ENCODE measurements at regions not wholly inside any gene's neighbourhood (a gene's known extent, or its start where the extent isn't known, plus 50 kb on each side); places are given as distances from the start of the nearest gene placed in this dataset.

GRCh38 chr5:114700823-114701222 lies 339.0 kb downstream of the KCNN2 start:
- Histone ChIP-seq H4K20me1 (replicated peaks in 1 of 2; ENCODE audit: control insufficient read depth in 1 of 2, insufficient read depth in 2 of 2, low read length in 2 of 2) (no peaks in the 10 kb centered on the region), H2BK15ac (ENCODE audit: low read length) (no peak overlapping the region), H2AK5ac (ENCODE audit: low read depth, low read length) (no peak overlapping the region), H3K23ac (ENCODE audit: insufficient read length) (no peak overlapping the region), H3K56ac (replicated peaks; ENCODE audit: insufficient read length, low read depth, low read length) (no peak overlapping the region), H3K36me3 (ENCODE audit: control insufficient read depth in 2 of 4, insufficient read depth in 4 of 4, low read length in 3 of 4) (no peaks in the 10 kb centered on the region), H3K4me2 (ENCODE audit: insufficient read depth in 1 of 2, low read depth in 2 of 2, low read length in 2 of 2) (no peak overlapping the region), H3K4me3 (ENCODE audit: extremely low read depth in 1 of 4, insufficient read depth in 2 of 4, low read depth in 3 of 4, low read length in 4 of 4) (no peak overlapping the region), H3K4me1 (replicated peaks in 1 of 4; ENCODE audit: control insufficient read depth in 3 of 4, insufficient read depth in 4 of 4, low read length in 3 of 4) (no peaks in the 10 kb centered on the region), H2BK20ac (ENCODE audit: low read length) (no peak overlapping the region), H3K18ac (ENCODE audit: extremely low read depth, low read length) (no peak overlapping the region), H3K9ac (replicated peaks in 1 of 4; ENCODE audit: extremely low read depth in 1 of 4, low read depth in 3 of 4, low read length in 3 of 4) (no peak overlapping the region), H4K91ac (replicated peaks; ENCODE audit: insufficient read length, low read length) (no peak overlapping the region), H3K23me2 (ENCODE audit: low read depth, low read length) (no peaks in the 10 kb centered on the region), H4K8ac (ENCODE audit: extremely low read depth, insufficient read depth, low read length) (no peak overlapping the region), H3K79me2 (ENCODE audit: control insufficient read depth in 1 of 2, insufficient read depth in 2 of 2, low read length in 2 of 2) (no peaks in the 10 kb centered on the region), H3K27me3 (replicated peaks in 1 of 4; ENCODE audit: control insufficient read depth in 3 of 4, extremely low read depth in 1 of 4, insufficient read depth in 3 of 4, low read length in 3 of 4) (no peaks in the 10 kb centered on the region), H4K5ac (ENCODE audit: insufficient read length, low read depth, low read length) (no peak overlapping the region), H3K4ac (replicated peaks; ENCODE audit: insufficient read length, low read depth, low read length) (no peak overlapping the region), H2BK12ac (ENCODE audit: low read depth, low read length) (no peak overlapping the region), H2BK5ac (ENCODE audit: low read depth, low read length) (no peak overlapping the region), H3K27ac (ENCODE audit: low read depth, low read length) (no peak overlapping the region), H3K14ac (ENCODE audit: insufficient read length) (no peak overlapping the region), H3K9me3 (ENCODE audit: insufficient read depth in 2 of 2, low read depth in 1 of 2, low read length in 1 of 2) (no peaks in the 10 kb centered on the region), H2BK120ac (replicated peaks; ENCODE audit: low read depth, low read length) (no peak overlapping the region), H2AFZ (ENCODE audit: low read length) (no peak overlapping the region), H3K79me1 (ENCODE audit: low read depth, low read length) (no peaks in the 10 kb centered on the region)
- DNase-seq (ENCODE audit: low read depth in 1 of 2, low spot score in 2 of 2): no peak
- CTCF ChIA-PET (ENCODE audit: partially characterized antibody): no interaction called here
- TF ChIP-seq USF2 (IDR thresholded peaks at IDR 0.05; ENCODE audit: low read length) (no peak), EGR1 (IDR thresholded peaks at IDR 0.05; ENCODE audit: borderline replicate concordance, low read depth, low read length) (no peak), BRCA1 (IDR thresholded peaks at IDR 0.05; ENCODE audit: low read depth, low read length) (no peak)
- POLR2A ChIA-PET (ENCODE audit: partially characterized antibody): interaction anchor here (0.6 kb wide), 1 partner anchor 405 kb away, joined by 3 read pairs; no protein-coding TSS in a partner anchor
- no peak for FAIRE-seq
- 92% methylated on average over 3 of the region's 3 CpGs; no CpG with 5 or more reads in 1 of the 2 experiments for WGBS, 2 experiments (ENCODE audit: extremely low coverage in 1 of 2, insufficient coverage in 1 of 2, insufficient read length in 1 of 2, insufficient replicate concordance in 2 of 2, low coverage in 1 of 2, low lambda C conversion rate in 2 of 2, missing lambda C conversion rate in 1 of 2)

Measured in H1 (cell line).